ENCODE measurements at regions not wholly inside any gene's neighbourhood (a gene's known extent, or its start where the extent isn't known, plus 50 kb on each side); places are given as distances from the start of the nearest gene placed in this dataset.

DNA sequence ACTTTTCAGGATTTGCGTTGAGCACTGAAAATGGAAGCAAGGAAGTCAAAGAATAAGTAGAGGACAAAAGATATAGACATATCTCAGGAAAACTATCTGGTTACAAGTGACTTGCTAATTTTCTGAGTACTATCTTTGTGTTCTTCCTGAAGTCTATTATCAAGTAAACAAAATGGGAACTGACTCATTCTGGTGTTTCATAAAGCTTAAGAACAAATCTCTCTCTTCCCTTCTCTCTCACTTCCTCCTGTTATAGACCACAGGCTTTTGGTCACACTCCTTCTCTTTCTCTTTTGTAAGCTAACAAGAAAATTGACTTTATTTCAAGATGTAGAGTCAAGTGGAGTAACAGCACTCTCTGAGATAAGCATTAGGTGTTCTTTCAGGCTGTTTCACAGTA is 406.6 kb upstream of the SYT1 start:
- TF ChIP-seq, protein P1, sequence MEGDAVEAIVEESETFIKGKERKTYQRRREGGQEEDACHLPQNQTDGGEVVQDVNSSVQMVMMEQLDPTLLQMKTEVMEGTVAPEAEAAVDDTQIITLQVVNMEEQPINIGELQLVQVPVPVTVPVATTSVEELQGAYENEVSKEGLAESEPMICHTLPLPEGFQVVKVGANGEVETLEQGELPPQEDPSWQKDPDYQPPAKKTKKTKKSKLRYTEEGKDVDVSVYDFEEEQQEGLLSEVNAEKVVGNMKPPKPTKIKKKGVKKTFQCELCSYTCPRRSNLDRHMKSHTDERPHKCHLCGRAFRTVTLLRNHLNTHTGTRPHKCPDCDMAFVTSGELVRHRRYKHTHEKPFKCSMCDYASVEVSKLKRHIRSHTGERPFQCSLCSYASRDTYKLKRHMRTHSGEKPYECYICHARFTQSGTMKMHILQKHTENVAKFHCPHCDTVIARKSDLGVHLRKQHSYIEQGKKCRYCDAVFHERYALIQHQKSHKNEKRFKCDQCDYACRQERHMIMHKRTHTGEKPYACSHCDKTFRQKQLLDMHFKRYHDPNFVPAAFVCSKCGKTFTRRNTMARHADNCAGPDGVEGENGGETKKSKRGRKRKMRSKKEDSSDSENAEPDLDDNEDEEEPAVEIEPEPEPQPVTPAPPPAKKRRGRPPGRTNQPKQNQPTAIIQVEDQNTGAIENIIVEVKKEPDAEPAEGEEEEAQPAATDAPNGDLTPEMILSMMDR (IDR thresholded peaks at IDR 0.05; ENCODE audit: low read depth, low read length, missing control alignments) = no peak
- no peak overlapping the region for H3K4me3 ChIP-seq (replicated peaks; ENCODE audit: low read depth, low read length)

DNA sequence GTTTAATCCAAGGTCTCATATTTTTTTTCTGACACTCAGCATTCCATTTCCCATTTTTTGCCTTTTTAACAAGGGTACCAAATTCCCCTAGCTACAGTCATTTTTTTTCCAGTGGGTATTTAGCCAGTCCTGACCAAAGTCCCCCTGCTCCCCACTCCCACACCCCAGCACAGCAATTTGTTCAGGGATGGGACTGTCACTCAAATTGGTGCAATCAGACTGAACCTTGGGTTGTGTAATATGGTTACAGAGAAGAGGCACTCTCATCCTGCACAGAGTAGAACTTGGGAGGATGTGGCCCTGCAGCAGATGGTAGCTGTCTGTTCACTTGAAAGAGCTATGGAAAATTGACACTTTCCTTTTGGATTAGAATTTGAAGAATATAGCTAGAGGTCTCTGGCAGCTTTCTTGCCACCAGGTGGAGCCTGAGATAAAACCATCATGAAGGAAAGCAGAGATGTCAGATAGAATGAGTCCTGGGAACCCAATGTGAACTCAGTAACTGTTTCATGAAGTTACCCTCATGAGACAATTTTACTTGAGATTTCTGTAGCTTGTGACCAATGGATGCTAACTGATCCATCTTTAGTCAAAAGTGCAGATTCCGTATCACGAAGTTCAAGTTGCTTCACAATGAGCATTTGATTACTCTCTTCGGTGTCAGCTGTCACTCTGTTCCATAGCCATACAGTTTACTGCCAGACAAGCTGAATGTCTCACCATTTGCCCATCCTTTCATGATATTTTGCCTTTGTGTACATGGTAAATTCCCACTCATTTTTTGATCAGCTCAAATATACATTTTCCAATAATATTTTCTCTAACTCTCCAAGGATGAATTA is 394.0 kb upstream of the SYT1 start:
- no peak overlapping the region for H3K4me3 ChIP-seq (replicated peaks; ENCODE audit: low read depth, low read length)
- DNase-seq (ENCODE audit: extremely low read depth, low read depth) = peak; percentile 14
- TF ChIP-seq, protein P1 (IDR thresholded peaks at IDR 0.05; ENCODE audit: low read depth, low read length, missing control alignments) = peak; percentile 58

More for the DNA sequence above, 406.6 kb upstream of the SYT1 start:
- DNase-seq (ENCODE audit: extremely low read depth, low read depth) = no peak

DNA sequence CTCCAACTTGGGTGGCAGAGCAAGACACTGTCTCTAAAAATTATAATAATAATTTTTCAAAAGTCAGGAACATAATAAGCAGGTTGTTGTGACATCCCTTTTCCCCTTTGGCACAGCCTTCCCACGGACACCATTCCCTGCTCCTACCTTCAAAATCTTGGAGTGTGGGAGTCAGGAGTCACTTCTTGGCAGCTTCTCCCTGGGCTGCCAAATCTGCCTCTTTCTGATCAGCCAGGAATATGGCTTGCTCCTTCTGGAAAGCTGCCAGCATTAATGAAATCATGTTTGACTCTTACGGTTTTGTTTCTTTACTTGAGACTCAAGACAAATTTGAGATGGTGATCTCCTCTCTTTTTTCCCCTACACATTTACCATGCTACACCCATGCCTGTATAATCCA is 391.4 kb upstream of the SYT1 start:
- DNase-seq (ENCODE audit: extremely low read depth, low read depth) = no peak
- no peak overlapping the region for H3K4me3 ChIP-seq (replicated peaks; ENCODE audit: low read depth, low read length)
- TF ChIP-seq, protein P1 (IDR thresholded peaks at IDR 0.05; ENCODE audit: low read depth, low read length, missing control alignments) = no peak

DNA sequence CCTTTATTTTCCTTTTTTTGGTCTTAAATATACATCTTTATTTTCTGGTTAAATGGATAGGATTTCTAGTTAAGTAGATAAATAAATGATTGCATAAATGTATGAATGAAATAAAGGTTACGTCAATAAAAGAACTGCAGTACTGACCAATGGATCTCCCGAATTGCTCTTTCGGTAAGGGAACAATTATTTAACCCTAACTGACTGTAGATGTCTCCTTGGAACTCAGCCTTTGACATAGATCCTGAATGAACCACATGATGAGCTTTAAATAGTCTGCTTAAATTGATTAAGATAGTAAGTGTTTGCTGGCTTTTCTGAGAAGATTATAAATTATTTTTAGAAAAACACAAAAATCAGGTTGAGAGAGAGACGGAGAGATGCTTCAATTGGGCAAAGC is 391.0 kb upstream of the SYT1 start:
- DNase-seq (ENCODE audit: extremely low read depth, low read depth) = no peak
- TF ChIP-seq, protein P1 (IDR thresholded peaks at IDR 0.05; ENCODE audit: low read depth, low read length, missing control alignments) = no peak
- no peak overlapping the region for H3K4me3 ChIP-seq (replicated peaks; ENCODE audit: low read depth, low read length)

DNA sequence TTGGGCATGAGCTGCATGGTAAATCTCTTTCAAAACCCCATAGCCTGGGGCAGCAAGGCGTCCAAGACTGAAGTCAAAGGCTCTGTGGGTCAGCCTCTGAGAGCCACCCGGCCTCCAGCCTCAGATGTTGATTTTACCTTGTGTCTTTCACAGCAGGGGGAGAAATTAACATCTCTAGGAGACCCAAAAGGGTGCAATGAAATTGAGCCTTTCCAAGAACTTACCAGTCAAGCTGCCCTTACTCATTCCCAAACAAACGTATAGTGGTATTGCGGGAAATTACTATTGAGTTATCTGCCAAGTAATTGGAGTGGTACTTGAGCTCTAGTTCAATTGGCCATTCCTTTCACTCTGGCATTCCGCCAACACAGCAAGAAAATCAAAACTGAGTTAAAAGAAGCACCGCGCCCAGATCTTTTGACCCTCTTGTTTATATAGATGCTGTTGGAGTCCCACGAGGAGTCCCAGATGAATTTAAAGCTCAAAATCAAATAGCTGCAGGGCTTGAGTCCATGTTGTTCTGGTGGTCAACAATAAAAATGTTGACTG is 380.7 kb upstream of the SYT1 start:
- TF ChIP-seq, protein P1 (IDR thresholded peaks at IDR 0.05; ENCODE audit: low read depth, low read length, missing control alignments) = no peak
- DNase-seq (ENCODE audit: extremely low read depth, low read depth) = no peak
- no peak overlapping the region for H3K4me3 ChIP-seq (replicated peaks; ENCODE audit: low read depth, low read length)

DNA sequence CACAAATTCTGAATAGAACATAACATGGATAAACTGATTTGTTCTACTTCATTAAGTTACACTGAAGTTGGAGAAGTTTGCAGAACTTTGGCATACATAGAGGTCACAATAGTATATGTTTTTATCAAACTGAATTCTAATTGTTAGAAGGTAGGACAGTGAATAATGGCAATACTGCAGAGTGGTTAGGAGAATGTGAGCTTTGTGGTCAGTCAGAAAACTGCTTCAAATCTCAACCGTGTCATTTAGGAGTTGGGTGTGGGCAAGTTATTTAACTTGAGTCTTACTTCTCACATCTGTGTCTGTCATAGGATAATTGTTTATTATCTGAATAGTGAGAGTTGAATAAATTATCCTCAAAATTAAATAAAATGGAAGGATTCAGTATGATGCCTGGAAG is 374.6 kb upstream of the SYT1 start:
- TF ChIP-seq, protein P1 (IDR thresholded peaks at IDR 0.05; ENCODE audit: low read depth, low read length, missing control alignments) = no peak
- no peak overlapping the region for H3K4me3 ChIP-seq (replicated peaks; ENCODE audit: low read depth, low read length)
- DNase-seq (ENCODE audit: extremely low read depth, low read depth) = no peak

Data from HFF-Myc (cell line).